GM10266 (cell line): ENCODE measurements at regions not wholly inside any gene's neighbourhood (a gene's known extent, or its start where the extent isn't known, plus 50 kb on each side); places are given as distances from the start of the nearest gene placed in this dataset.

Experiments
- DNase-seq: peaks from one replicate; pipeline ENCODE4 v3.0.0; 2012; ENCODE audit errors: extremely low spot score
- CTCF ChIP-seq: IDR thresholded peaks from 2 replicates; pipeline ENCODE4 v1.5.1; 2012; ENCODE audit warnings: mild to moderate bottlenecking, low read depth; ENCODE audit not compliant: control insufficient read depth, insufficient read depth; ENCODE audit errors: missing control alignments

GRCh38 chr5:38719916-38720315, 125.9 kb upstream of the OSMR start:
- no peak for TF ChIP-seq CTCF
- no peak for DNase-seq

DNA sequence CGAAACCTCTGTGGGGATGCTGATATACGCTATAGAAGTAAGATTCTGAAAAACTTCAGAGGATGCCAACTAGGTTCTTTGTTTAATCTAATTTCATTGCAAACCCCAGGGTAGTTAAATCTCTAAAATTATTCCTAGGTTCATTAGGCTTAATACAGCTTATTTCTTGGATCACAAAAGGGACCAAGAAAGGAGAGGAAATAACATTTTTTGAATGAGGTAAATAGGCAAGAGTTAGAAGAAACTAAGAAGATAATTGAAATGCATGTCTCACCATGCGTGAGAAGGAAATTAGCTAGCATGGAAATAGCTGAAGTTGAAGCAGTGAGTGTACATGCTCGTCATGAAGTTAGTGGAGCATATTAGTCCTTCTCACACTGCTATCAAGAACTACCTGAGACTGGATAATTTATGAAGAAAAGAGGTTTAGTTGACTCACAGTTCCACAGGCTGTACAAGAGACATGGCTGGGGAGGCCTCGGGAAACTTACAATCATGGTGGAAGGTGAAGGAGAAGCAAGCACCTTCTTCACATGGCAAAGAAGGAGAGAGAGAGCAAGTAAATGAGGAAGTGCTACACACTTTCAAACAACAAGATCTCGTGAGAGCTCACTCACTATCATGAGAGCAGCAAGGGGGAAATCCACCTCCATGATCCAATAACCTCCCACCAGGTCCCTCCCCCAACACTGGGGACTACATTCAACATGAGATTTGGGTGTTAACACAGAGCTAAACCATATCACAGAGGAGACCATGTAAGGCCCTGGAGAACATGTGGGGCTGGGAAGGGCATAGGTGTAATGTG, 125.1 kb upstream of the OSMR start:
- TF ChIP-seq CTCF = no peak
- no peak for DNase-seq

- no peak for DNase-seq
These were observed 122.9 kb upstream of the OSMR start for GRCh38 chr5:38722918-38723317.

GRCh38 chr5:38723426-38723825, 122.4 kb upstream of the OSMR start:
- no peak for TF ChIP-seq CTCF
- DNase-seq = no peak

More at GRCh38 chr5:38722918-38723317, 122.9 kb upstream of the OSMR start:
- TF ChIP-seq CTCF = no peak

DNA sequence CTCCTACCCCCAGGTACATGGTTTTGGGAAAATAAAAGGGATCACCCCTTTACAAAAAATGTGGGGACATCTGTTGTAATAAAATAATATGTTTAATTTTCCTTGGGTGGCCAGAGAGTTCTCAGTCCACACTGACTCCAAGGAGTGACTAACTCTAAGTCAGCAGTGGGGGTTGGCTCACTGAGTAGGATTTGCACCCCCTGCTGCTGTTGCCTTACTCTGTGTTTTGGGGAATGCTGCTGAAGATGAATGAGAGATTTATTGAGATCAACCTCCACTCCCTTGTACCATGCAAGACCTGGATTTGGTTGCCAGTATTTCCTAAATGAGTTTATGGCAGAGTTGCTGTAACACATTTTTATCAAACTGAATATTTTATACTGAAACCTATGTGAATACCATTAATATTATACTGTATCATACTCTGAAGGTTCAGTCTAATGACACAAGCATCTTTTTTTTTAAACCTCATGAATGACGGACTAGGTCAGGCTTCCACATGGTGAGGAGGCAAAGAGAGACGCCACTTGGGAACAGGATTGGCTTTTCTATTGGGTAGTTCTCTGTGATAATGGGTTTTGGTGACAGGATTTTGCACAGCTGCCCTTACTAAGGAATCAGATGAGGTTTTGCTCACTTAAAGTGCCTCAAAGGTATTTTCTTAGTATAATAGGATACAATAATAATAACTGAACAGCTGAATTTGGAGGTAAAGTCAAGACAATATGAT, 121.3 kb upstream of the OSMR start:
- TF ChIP-seq CTCF = no peak
- DNase-seq = no peak

DNA sequence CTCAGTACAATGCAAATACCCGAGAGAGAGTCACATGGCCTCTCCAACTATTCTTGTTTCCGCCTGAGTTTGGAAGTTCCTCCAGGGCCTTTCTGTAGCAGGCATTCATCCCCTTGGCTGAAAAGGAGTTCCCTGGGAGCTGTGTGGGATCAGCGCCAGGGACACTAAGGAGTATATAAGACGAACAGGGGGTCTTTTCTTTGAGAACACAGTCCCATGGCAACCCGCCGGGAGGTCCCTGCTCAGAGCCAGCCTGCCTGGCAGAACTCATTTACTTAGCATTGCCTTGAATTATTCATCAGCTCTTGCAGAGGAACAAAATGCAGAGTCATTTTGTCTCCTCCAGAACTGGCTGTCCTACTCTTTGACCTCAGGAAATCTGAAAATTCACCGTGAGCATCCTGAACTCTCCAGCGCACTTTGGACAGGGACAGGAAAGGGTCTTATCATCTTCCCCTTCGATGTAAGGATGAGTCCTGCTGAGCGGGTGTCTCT, 120.4 kb upstream of the OSMR start:
- no peak for DNase-seq
- no peak for TF ChIP-seq CTCF

- TF ChIP-seq CTCF = no peak
- no peak for DNase-seq
These were observed 119.5 kb upstream of the OSMR start for GRCh38 chr5:38726279-38726678.
